Retinal pigment epithelial cell (primary cell): ENCODE measurements at regions not wholly inside any gene's neighbourhood (a gene's known extent, or its start where the extent isn't known, plus 50 kb on each side); places are given as distances from the start of the nearest gene placed in this dataset.

Experiments
- DNase-seq: peaks from one replicate; pipeline ENCODE4 v3.0.0-alpha.2; 2010; ENCODE audit warnings: low read depth
- H3K4me3 ChIP-seq: 2 replicates; pipeline ENCODE4 v1.5.1; 2011; ENCODE audit warnings: mild to moderate bottlenecking, low read length, control low read depth, moderate library complexity
- CTCF ChIP-seq: conservative IDR thresholded peaks from 2 replicates; pipeline ENCODE4 v1.5.1; 2011; ENCODE audit warnings: low read depth, low read length, control low read depth, inconsistent platforms

GRCh38 chr21:43308815-43309283, 118.1 kb downstream of the SIK1 start:
- DNase-seq: no peak
- TF ChIP-seq CTCF: no peak

DNA sequence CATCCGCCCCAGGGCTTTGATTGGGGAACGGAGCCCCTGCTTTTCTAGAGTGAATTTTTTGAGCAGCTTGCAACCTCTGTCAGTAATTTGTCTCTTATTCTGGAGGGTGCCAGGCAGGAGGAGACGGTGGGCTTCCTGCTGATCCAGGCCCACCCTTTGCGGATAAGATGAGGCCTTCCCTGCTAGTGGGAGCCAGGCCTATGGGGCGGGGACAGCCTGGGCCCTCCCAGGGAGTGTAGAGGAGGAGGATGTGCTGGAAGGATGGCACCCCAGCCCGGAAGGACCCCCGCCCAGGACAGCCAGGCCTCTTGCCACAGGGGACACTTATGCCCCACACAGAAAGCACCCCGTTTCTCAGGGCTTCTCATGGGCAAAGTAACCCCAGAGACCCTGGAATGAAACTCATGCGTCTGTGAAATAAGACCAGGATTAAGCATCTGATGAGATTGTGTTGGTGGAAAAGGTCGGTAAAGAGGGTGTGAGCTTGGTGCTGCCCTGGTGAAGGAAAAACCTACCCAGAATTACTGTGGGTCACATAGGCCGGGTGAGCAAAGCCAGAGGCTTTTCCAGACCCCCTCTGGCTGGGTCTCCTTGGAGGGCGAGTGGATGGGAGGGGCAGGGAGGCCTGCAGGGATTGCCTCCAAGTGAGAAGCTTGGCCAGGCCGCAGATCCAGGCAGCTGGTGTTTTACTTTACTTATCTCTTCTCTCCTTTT, 118.7 kb downstream of the SIK1 start:
- no peak overlapping the region for H3K4me3 ChIP-seq
- DNase-seq: no peak
- no peak for TF ChIP-seq CTCF

More at GRCh38 chr21:43308815-43309283, 118.1 kb downstream of the SIK1 start:
- no peak overlapping the region for H3K4me3 ChIP-seq

DNA sequence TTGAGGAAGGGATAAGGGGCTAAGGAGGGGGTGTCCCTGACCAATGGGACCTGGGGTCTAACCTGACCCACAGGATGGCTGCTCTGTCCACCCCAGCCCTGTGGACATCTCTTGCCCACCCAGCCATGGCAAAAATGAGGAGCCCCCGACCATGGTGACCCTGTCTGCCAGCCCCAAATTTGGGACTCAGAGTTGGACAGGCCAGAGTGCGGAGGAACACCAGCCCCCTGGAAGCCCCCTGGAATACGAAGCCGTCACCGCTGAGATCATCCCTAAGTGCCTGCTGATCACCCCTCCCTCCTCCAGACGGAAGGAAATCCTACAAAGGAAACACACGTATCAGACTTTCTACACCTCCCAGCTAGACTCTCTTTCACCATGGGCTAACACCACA, 119.3 kb downstream of the SIK1 start:
- no peak for DNase-seq
- no peak overlapping the region for H3K4me3 ChIP-seq
- no peak for TF ChIP-seq CTCF

DNA sequence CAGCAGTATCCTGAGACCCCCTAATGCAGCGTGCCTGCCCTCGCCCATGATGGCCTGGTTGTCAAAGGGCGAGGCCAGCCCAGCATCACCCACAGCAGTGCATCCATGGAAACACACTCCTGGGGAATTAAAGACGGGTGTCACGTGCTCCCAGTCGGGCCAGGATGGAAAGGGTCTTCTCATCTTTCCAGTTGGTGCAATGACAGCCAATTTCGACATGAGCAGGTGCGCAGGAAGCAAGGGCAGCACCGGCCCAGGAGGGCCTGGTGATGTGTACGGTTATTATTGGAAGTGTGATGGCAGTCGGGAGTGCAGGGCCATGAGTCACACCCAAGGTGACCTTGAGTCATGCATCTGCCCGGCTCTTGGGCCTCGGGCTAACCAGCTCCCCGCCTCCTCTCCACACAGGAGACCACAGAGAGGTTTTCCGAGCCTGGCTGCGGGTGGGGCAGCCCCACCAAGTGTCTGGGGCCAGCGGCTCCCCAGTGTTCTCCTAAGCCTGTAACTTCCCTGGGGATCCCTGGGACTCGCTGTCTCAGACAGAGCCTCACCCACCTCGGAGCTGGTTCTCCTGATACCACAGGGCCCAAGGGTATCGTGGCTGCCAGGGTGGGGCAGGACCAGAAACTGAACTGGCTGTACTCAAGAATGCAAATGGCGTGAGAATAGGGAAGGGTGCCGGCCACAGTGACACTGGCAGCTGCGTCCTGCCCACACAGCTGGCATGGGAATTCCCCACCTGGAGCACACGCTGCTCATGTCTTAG, 119.8 kb downstream of the SIK1 start:
- no peak for TF ChIP-seq CTCF
- no peak overlapping the region for H3K4me3 ChIP-seq
- DNase-seq: no peak

DNA sequence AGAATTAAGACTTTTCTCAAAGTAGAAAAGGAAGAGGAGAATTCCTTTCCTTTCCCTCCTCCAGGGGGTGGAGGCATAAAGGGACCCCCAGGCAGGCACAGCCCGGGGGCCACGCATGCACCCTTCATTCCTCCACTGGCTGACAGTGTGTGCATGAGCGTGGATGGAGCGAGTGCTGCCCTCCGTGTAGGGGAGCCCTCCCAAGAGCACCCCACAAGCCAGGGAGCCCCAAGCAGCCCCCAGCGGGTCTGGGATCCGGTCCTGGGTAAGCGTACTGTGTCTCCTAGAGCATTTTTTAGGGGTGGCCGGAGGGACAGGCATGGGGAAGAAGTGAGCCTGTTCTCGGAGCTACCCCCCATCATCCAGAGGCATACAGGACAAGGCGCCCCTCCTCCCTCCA, 120.5 kb downstream of the SIK1 start:
- no peak overlapping the region for H3K4me3 ChIP-seq
- TF ChIP-seq CTCF: no peak
- DNase-seq: no peak

DNA sequence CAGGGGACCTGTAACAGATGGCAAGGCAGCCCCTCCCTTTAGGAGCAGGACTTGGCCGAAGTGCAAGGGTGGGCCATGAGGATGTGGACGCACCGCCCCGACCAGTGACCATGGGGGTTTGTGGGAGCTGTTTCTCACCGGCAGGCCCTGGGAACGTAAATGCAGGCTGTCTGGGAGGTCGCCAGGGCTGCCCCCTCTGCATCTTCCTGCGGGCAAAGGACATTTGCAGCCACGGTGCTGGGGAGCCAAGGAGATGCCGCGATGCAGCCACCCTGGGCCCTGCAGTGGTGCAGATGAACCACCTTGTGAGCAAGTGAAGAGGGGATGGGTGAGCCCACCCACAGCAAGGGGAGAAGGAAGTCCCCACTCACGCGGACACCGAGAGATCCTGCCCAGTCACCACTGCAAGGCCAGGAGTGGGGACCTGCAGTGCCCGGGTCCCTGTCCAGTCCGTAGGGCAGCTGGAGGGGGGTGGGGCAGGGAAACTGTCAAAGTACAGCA, 121.1 kb downstream of the SIK1 start:
- TF ChIP-seq CTCF: no peak
- DNase-seq: no peak
- no peak overlapping the region for H3K4me3 ChIP-seq
